Kidney (tissue), 13 donors: ENCODE measurements at regions not wholly inside any gene's neighbourhood (a gene's known extent, or its start where the extent isn't known, plus 50 kb on each side); places are given as distances from the start of the nearest gene placed in this dataset.

Experiments used
- DNase-seq, 5 donors: peaks; one replicate each; pipeline ENCODE4 v3.0.0-alpha.2; 2013 to 2020
- FAIRE-seq: peaks from 2 replicates; lab custom pipeline; 2012; peaks lifted over from hg19 to GRCh38; lab: Jason Lieb, UNC
- H3K27ac ChIP-seq, 2 donors: one replicate each; pipeline ENCODE4 v1.7.0; 2013; ENCODE audit warnings: low read depth in 2 of 2, low read length in 2 of 2, inconsistent platforms in 1 of 2
- H3K27me3 ChIP-seq: one replicate; pipeline ENCODE4 v1.7.1; 2013; ENCODE audit warnings: low read length, inconsistent platforms; ENCODE audit not compliant: control insufficient read depth, insufficient read depth
- H3K36me3 ChIP-seq, 3 donors: one replicate each; pipeline versions ENCODE4 v1.7.0 to v1.7.1; 2013; ENCODE audit warnings: low read length in 3 of 3, control low read depth in 1 of 3, inconsistent platforms in 1 of 3; ENCODE audit not compliant: insufficient read depth in 3 of 3, control insufficient read depth in 2 of 3
- H3K4me1 ChIP-seq, 3 donors: one replicate each; pipeline versions ENCODE4 v1.7.0 to v1.7.1; 2013; ENCODE audit warnings: low read length in 3 of 3, inconsistent platforms in 1 of 3, low read depth in 1 of 3; ENCODE audit not compliant: control insufficient read depth in 2 of 3, insufficient read depth in 2 of 3
- H3K4me3 ChIP-seq, 3 donors: one replicate each; pipeline versions ENCODE4 v1.7.0 to v1.8.1; 2013; ENCODE audit warnings: low read length in 3 of 3, control low read depth in 1 of 3, inconsistent platforms in 1 of 3
- H3K9ac ChIP-seq, 3 donors: one replicate each; pipeline versions ENCODE4 v1.7.0 to v1.7.1; 2013; ENCODE audit warnings: low read length in 3 of 3, control low read depth in 1 of 3, inconsistent platforms in 1 of 3
- H3K9me3 ChIP-seq, 3 donors: one replicate each; pipeline versions ENCODE4 v1.7.0 to v1.7.1; 2013; ENCODE audit warnings: low read length in 3 of 3, control low read depth in 1 of 3, inconsistent platforms in 1 of 3; ENCODE audit not compliant: control insufficient read depth in 2 of 3, insufficient read depth in 1 of 3
- intact Hi-C: fragments of 100-400 bp; cut with DNase I; formaldehyde crosslinking; loops from one replicate; pipeline ENCODE4 v1.11.1; 2022
- TF ChIP-seq, protein P1 (sequence below): IDR thresholded peaks from 3 replicates; pipeline ENCODE4 v1.5.1; 2012; ENCODE audit warnings: mild to moderate bottlenecking, moderate library complexity, borderline replicate concordance; ENCODE audit not compliant: insufficient read depth; ENCODE audit errors: extremely low read depth
- donor health status: control.
- donor health status: control.
- donor health status: control.
- donor health status: control.
- donor health status: control.
- donor health status: DM: yes; HTN: yes; CAD: no.
- donor health status: Normal renal cell carcinoma (clear cell type).

DNA sequence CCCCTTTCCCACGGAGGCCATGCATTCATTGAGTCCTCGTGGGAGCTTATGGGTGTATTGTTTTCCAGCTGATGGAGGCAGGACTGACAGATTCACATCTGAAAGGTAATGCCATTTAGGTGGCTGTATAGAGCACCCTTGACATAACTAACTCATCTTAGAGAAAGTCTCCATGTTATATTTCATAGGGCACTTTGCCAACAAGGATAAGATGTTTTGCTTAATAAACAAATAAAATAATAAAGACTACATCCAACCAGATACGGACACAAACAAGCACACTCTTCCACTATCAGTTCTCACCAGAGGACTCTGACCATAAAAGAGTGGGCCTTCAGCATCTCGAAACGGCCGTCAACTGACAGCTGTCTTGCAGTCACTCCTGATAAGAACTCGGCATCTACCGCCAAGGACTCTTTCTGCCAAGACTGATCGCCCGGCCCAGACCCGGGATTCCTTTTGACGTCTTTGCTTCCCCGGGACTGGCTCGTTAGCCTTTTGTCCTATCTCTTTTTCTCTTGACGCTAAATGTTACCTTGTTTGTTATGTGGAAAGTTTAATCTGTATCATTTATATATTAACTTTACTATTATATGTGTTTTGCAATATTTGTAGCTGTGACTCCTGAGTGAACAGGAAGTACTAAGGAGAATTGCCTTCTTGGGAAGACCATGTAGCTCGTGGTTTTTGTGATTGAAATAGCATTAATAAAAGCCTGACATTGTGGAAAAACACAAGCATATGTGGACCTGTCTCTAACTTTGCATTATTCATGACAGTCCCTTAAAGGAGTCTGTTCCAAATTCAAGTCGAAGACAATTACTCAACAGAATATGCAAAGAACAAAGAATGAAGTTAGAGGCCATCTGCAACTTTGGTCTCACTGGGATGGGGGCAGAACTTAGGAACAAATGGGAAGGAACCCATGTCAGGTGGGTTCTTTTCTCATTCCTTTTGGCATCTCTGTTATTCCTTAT lies 195.1 kb downstream of the LPIN1 start:
- intact Hi-C loops, result no loop called here
- Histone ChIP-seq H3K4me1 (no peaks in the 10 kb centered on the region), H3K9ac (no peak overlapping the region), H3K27me3 (no peaks in the 10 kb centered on the region), H3K27ac (no peak overlapping the region), H3K9me3 (no peaks in the 10 kb centered on the region), H3K36me3 (no peaks in the 10 kb centered on the region), H3K4me3 (no peak overlapping the region)
- FAIRE-seq, result no peak
- DNase-seq, result no peak
- TF ChIP-seq, protein P1, sequence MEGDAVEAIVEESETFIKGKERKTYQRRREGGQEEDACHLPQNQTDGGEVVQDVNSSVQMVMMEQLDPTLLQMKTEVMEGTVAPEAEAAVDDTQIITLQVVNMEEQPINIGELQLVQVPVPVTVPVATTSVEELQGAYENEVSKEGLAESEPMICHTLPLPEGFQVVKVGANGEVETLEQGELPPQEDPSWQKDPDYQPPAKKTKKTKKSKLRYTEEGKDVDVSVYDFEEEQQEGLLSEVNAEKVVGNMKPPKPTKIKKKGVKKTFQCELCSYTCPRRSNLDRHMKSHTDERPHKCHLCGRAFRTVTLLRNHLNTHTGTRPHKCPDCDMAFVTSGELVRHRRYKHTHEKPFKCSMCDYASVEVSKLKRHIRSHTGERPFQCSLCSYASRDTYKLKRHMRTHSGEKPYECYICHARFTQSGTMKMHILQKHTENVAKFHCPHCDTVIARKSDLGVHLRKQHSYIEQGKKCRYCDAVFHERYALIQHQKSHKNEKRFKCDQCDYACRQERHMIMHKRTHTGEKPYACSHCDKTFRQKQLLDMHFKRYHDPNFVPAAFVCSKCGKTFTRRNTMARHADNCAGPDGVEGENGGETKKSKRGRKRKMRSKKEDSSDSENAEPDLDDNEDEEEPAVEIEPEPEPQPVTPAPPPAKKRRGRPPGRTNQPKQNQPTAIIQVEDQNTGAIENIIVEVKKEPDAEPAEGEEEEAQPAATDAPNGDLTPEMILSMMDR, result no peak

DNA sequence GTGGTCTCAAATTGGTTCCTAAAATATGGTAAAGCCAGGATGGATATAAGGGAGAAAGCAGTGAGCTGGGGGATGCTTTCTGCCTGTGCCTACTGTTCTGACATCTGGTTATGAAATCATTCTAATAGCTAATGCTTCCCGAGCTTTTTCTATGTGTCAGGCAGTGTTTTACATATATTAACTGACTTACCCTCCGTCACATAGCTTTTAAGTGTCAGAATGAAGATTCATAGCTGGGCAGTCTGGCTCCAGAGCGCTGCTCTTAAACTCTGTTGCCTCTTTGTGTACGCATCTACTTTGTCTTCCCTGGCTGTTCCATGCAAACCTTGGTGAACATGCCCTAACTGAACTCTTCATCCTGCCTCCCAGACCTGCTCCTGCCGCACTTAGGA lies 195.7 kb downstream of the LPIN1 start:
- intact Hi-C loops, result no loop called here
- Histone ChIP-seq H3K9me3 (no peaks in the 10 kb centered on the region), H3K4me1 (no peaks in the 10 kb centered on the region), H3K4me3 (no peak overlapping the region), H3K27me3 (no peaks in the 10 kb centered on the region), H3K27ac (no peak overlapping the region), H3K36me3 (no peaks in the 10 kb centered on the region), H3K9ac (no peak overlapping the region)
- FAIRE-seq (no peak), DNase-seq (no peak)
- TF ChIP-seq, protein P1, result no peak

DNA sequence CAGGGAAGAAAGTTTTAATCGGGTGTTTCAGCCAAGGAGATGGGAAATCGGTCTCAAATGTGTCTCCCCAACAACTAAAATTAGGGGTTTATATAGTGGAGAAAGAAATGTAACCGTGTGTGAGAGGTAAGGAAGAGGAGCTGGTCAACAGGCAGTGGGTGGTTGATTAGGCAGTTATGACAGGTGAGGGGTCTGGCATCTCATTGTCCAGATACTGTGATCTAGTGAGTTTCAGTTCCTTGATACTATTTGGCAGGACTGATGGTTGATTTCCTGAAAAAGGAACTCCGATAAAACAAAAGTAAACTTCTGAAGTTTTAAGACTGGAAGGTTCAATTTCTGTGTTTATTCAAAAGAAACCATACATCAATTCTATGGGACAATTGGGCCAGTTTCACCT lies 197.9 kb downstream of the LPIN1 start:
- FAIRE-seq (no peak), DNase-seq (no peak)
- intact Hi-C loops, result no loop called here

More for the DNA sequence above, 197.9 kb downstream of the LPIN1 start:
- no peak overlapping the region for H3K27ac ChIP-seq
- H3K4me1 ChIP-seq, result no peaks in the 10 kb centered on the region
- TF ChIP-seq, protein P1, result no peak
- no peaks in the 10 kb centered on the region for H3K36me3 ChIP-seq
- no peaks in the 10 kb centered on the region for H3K27me3 ChIP-seq
- H3K9me3 ChIP-seq, result no peaks in the 10 kb centered on the region
- no peak overlapping the region for H3K9ac ChIP-seq
- H3K4me3 ChIP-seq, result no peak overlapping the region
